GM10248 (cell line): ENCODE measurements at regions not wholly inside any gene's neighbourhood (a gene's known extent, or its start where the extent isn't known, plus 50 kb on each side); places are given as distances from the start of the nearest gene placed in this dataset.

Source experiments
- CTCF ChIA-PET: fragments of 300-600 bp; sonication (Branson Sonifier 250); formaldehyde crosslinking; extraction: SDS; loops from one replicate; lab custom pipeline; 2021; ENCODE audit warnings: antibody characterized with exemption; lab: Yijun Ruan, JAX
- POLR2A ChIA-PET: fragments of 350-650 bp; sonication (Branson Sonifier 250); formaldehyde crosslinking; extraction: SDS; loops from one replicate; lab custom pipeline; 2020; ENCODE audit warnings: antibody characterized with exemption; lab: Yijun Ruan, JAX
- DNase-seq: peaks from one replicate; pipeline ENCODE4 v3.0.0; 2012; ENCODE audit errors: extremely low spot score
- CTCF ChIP-seq: IDR thresholded peaks from 2 replicates; pipeline ENCODE4 v1.5.1; 2012; ENCODE audit warnings: mild to moderate bottlenecking, low read depth; ENCODE audit errors: extremely low read depth, missing control alignments, control extremely low read depth

GRCh38 chr1:233485385-233485784, 128.5 kb upstream of the KCNK1 start:
- ChIA-PET POLR2A (no interaction called here), CTCF (interaction anchor here (1.4 to 2.0 kb wide), 2 partner anchors 15 to 46 kb away, joined by 3 to 4 read pairs; no protein-coding TSS in a partner anchor)
- no peak for DNase-seq
- no peak for TF ChIP-seq CTCF

DNA sequence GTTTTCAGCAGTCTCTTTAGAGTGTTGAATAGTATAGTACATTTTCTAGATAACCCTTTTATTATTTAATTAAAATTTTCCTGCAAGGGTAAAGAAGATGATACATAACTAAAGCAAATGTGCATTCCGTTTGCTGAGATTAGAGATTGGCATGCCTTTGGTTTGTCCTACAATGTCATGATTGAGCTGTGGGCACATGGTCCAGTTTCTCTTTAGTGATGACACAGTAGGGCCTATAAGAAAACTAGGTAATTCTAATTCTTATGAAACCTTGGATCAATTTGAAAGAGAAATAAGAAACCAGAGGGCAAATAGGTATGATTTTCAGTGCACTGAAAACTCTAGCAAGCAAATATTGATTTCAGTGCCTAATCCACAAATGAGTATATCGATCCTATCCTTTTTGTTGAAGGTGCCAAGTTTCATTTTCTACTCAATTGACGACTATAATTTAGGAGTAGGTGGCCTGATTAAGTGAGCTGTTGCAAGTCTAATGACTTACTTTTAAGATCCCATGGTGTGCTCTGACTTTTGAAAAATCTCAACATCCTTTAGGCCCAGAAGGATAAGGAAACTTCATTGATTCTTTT, 128.0 kb upstream of the KCNK1 start:
- TF ChIP-seq CTCF = no peak
- DNase-seq = no peak
- ChIA-PET POLR2A (no interaction called here), CTCF (interaction anchor here (1.4 to 2.0 kb wide), 3 partner anchors 8 to 47 kb away, joined by 3 to 4 read pairs (median 3); no protein-coding TSS in a partner anchor)

GRCh38 chr1:233487408-233487807, 126.5 kb upstream of the KCNK1 start:
- no peak for TF ChIP-seq CTCF
- ChIA-PET CTCF (interaction anchor here (0.8 to 1.3 kb wide), 2 partner anchors 9 to 304 kb away, joined by 3 to 4 read pairs; no protein-coding TSS in a partner anchor), POLR2A (no interaction called here)
- no peak for DNase-seq

DNA sequence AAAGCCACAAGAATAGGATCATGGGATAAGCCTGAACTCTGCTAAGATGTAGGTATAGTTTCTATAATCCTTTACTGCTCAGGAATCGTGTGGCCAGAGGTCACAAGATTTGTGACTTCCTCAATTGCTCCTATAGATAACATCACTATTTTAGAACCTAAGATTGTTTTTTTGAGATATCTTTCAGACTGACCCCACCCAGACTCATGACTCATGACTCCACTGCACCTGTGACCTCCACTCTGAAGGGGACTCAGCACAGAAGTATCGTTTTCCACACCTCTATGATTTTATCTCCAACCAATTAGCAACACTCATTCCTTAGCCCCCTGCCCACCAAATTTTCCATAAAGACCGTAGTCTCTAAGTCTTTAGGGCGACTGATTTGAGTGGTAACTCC, 124.5 kb upstream of the KCNK1 start:
- no peak for TF ChIP-seq CTCF
- no peak for DNase-seq
- ChIA-PET POLR2A (no interaction called here), CTCF (interaction anchor here (1.2 to 1.3 kb wide), 2 partner anchors 11 to 48 kb away, joined by 4 to 5 read pairs; no protein-coding TSS in a partner anchor)

DNA sequence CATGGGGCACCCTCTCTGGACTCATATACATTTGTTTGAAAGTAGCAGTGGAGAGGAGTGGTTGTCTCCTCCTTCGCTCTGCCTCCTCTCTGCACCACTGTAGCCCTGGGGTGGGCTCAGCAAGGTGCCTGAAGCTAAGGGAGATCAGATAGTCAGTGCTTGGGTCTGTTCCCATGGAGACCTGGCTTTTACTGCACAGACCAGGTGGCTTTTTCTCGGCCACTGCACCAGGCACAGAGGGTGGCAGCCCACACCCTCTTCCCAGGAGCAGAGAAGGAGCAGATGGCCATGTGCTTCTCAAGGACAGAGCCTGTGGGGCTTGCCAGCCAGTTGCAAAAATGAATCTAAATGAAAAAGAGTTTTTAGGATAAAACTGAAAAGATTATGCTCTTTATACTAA, 123.4 kb upstream of the KCNK1 start:
- POLR2A ChIA-PET = no interaction called here
- CTCF ChIA-PET = interaction anchor here (1.4 to 2.2 kb wide), 2 partner anchors 12 to 50 kb away, joined by 6 to 9 read pairs; no protein-coding TSS in a partner anchor
- no peak for DNase-seq
- no peak for TF ChIP-seq CTCF

DNA sequence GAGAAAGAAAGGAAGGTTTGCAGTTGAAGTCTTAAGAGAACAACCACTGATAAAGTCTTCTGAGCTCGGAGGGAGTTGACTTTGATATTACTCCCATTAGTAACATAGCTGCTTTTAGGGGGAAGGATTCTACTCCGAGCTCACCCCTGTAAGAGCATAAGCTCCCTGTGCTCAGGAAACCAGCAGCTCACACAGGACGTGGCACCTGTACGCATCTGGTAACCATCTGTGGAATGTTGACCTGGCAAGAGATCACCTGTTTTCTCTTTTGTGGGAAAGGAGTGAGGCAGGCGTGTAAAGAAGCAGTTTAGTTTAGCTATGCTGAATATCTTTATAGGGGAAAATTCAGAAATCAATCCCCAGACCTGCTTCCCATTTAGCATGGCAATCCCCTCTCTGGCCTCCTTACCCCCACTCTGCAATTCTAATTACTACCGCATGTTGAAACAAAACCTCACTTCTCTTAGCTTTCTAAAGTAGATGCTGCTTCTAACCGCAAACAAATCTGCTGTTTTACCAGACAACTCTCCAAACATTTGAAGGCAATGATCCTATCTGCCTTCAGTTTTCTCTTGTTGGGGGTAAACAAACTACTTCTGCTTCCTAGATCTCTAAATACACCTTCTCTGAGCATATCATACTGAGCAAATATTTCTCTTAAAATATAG, 121.8 kb upstream of the KCNK1 start:
- POLR2A ChIA-PET = no interaction called here
- no peak for DNase-seq
- TF ChIP-seq CTCF = no peak
- CTCF ChIA-PET = interaction anchor here (0.7 to 2.2 kb wide), 7 partner anchors 8 to 299 kb away, joined by 3 to 9 read pairs (median 3); no protein-coding TSS in a partner anchor
